HL-60 (cell line): ENCODE measurements at regions not wholly inside any gene's neighbourhood (a gene's known extent, or its start where the extent isn't known, plus 50 kb on each side); places are given as distances from the start of the nearest gene placed in this dataset.

Experiments used
- DNase-seq, 2 experiments: peaks; one replicate each; pipeline ENCODE4 v3.0.0-alpha.2; 2010 to 2020; ENCODE audit warnings: low read depth in 1 of 2, low spot score in 1 of 2
- H3K27ac ChIP-seq: fragments of 250-450 bp; sonication (Bioruptor Pico); replicated peaks from 2 replicates; pipeline ENCODE4 v1.5.1; 2020; ENCODE audit warnings: mild to moderate bottlenecking, moderate library complexity
- H3K27me3 ChIP-seq: fragments of 250-450 bp; sonication (Bioruptor Pico); 2 replicates; pipeline ENCODE4 v1.5.1; 2021; ENCODE audit warnings: mild to moderate bottlenecking, moderate library complexity; ENCODE audit not compliant: insufficient read depth, poor library complexity, severe bottlenecking
- H3K4me3 ChIP-seq: replicated peaks from 2 replicates; pipeline ENCODE4 v1.5.1; 2011; ENCODE audit warnings: mild to moderate bottlenecking, control low read depth, low read length; ENCODE audit not compliant: insufficient read depth
- GABPA ChIP-seq: IDR thresholded peaks from 2 replicates; pipeline ENCODE4 v1.6.1; 2012; ENCODE audit warnings: low read depth
- POLR2AphosphoS5 ChIP-seq: IDR thresholded peaks from 2 replicates; pipeline ENCODE4 v1.6.1; 2012; ENCODE audit warnings: low read depth
- SPI1 ChIP-seq: IDR thresholded peaks from 2 replicates; pipeline ENCODE4 v1.6.1; 2012; ENCODE audit warnings: low read depth, mild to moderate bottlenecking, borderline replicate concordance
- TF ChIP-seq, protein P1 (sequence below): IDR thresholded peaks from one replicate; pipeline ENCODE4 v1.5.1; 2011; ENCODE audit warnings: low read length, control low read depth, inconsistent platforms; ENCODE audit not compliant: insufficient read depth
- TF ChIP-seq, protein P2 (sequence below): IDR thresholded peaks from 2 replicates; pipeline ENCODE4 v1.6.1; 2012; ENCODE audit warnings: low read depth; ENCODE audit not compliant: insufficient replicate concordance

GRCh38 chr3:180311242-180311641 lies 274.5 kb upstream of the PEX5L start:
- no peak for DNase-seq
- TF ChIP-seq, protein P1, sequence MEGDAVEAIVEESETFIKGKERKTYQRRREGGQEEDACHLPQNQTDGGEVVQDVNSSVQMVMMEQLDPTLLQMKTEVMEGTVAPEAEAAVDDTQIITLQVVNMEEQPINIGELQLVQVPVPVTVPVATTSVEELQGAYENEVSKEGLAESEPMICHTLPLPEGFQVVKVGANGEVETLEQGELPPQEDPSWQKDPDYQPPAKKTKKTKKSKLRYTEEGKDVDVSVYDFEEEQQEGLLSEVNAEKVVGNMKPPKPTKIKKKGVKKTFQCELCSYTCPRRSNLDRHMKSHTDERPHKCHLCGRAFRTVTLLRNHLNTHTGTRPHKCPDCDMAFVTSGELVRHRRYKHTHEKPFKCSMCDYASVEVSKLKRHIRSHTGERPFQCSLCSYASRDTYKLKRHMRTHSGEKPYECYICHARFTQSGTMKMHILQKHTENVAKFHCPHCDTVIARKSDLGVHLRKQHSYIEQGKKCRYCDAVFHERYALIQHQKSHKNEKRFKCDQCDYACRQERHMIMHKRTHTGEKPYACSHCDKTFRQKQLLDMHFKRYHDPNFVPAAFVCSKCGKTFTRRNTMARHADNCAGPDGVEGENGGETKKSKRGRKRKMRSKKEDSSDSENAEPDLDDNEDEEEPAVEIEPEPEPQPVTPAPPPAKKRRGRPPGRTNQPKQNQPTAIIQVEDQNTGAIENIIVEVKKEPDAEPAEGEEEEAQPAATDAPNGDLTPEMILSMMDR = no peak
- TF ChIP-seq, protein P2, sequence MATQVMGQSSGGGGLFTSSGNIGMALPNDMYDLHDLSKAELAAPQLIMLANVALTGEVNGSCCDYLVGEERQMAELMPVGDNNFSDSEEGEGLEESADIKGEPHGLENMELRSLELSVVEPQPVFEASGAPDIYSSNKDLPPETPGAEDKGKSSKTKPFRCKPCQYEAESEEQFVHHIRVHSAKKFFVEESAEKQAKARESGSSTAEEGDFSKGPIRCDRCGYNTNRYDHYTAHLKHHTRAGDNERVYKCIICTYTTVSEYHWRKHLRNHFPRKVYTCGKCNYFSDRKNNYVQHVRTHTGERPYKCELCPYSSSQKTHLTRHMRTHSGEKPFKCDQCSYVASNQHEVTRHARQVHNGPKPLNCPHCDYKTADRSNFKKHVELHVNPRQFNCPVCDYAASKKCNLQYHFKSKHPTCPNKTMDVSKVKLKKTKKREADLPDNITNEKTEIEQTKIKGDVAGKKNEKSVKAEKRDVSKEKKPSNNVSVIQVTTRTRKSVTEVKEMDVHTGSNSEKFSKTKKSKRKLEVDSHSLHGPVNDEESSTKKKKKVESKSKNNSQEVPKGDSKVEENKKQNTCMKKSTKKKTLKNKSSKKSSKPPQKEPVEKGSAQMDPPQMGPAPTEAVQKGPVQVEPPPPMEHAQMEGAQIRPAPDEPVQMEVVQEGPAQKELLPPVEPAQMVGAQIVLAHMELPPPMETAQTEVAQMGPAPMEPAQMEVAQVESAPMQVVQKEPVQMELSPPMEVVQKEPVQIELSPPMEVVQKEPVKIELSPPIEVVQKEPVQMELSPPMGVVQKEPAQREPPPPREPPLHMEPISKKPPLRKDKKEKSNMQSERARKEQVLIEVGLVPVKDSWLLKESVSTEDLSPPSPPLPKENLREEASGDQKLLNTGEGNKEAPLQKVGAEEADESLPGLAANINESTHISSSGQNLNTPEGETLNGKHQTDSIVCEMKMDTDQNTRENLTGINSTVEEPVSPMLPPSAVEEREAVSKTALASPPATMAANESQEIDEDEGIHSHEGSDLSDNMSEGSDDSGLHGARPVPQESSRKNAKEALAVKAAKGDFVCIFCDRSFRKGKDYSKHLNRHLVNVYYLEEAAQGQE = no peak
- TF ChIP-seq SPI1 = no peak
- no peak for TF ChIP-seq GABPA
- no peak for TF ChIP-seq POLR2AphosphoS5
- H3K27me3 ChIP-seq = no peaks in the 10 kb centered on the region
- no peak overlapping the region for H3K27ac ChIP-seq
- no peak overlapping the region for H3K4me3 ChIP-seq

DNA sequence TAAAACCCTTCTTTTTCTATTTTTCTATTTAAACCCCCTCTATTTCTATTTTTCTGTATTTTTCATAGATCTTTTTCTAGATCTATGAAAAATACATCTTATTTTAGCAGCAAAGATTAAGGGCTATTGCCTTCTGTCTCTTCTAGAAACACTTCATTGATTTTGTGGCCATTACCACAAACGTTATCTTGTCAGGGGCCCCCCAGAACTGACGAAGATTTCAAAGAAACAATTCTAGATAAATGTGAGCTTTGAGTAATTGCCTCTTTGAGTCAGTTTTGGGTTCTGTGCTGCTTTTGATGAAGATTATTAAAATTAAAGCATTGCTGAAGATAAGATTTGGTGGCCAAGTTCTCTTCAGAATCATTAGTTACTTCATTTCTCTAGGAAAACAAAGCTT lies 279.6 kb upstream of the PEX5L start:
- no peak for DNase-seq
- Histone ChIP-seq H3K27me3 (no peaks in the 10 kb centered on the region), H3K4me3 (no peak overlapping the region), H3K27ac (no peak overlapping the region)
- TF ChIP-seq, protein P1 = no peak
- TF ChIP-seq SPI1 (no peak), GABPA (no peak), POLR2AphosphoS5 (no peak)
- TF ChIP-seq, protein P2 = no peak

DNA sequence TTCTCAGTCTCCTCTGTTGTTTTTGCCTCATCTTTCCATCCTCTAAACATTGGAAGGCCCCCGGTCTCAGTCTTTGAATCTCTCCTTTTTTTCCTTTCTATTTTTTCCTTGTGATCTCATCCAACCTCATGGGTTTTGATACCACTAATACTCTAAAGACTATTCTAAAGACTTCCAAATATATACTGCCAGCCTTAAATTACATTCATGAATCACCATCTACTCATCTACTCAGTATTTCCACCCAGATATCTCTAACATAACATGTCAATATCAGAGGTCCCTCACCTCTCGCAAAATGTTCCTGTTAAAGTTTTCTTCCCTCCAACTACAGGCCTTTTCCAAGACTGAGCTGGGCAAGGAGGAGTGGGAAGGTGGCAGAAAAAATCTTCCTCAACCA lies 282.5 kb upstream of the TTC14 start:
- DNase-seq = no peak
- Histone ChIP-seq H3K27ac (no peak overlapping the region), H3K27me3 (no peaks in the 10 kb centered on the region), H3K4me3 (no peak overlapping the region)
- TF ChIP-seq, protein P2 = no peak
- TF ChIP-seq GABPA (no peak), POLR2AphosphoS5 (no peak), SPI1 (no peak)
- TF ChIP-seq, protein P1 = no peak
